Vagina (tissue), 2 donors: ENCODE measurements at regions not wholly inside any gene's neighbourhood (a gene's known extent, or its start where the extent isn't known, plus 50 kb on each side); places are given as distances from the start of the nearest gene placed in this dataset.

Experiments
- DNase-seq, 2 donors: peaks; one replicate each; pipeline ENCODE4 v3.0.0-alpha.2; 2017; ENCODE audit errors: extremely low spot score in 2 of 2
- H3K27ac ChIP-seq: fragments of 200-600 bp; sonication (generic); one replicate; pipeline ENCODE4 v1.5.1; 2019
- H3K27me3 ChIP-seq: fragments of 200-600 bp; sonication (generic); one replicate; pipeline ENCODE4 v1.5.1; 2019
- H3K36me3 ChIP-seq, 2 donors: fragments of 200-600 bp; sonication (generic); one replicate each; pipeline ENCODE4 v1.5.1; 2017 to 2019
- H3K4me1 ChIP-seq: fragments of 200-600 bp; sonication (generic); one replicate; pipeline ENCODE4 v1.5.1; 2019
- H3K4me3 ChIP-seq, 2 donors: fragments of 200-600 bp; sonication (generic); 1 replicate in 1 of 2; 2 replicates in 1 of 2; pipeline ENCODE4 v1.5.1; 2016 to 2019
- H3K9me3 ChIP-seq: fragments of 200-600 bp; sonication (generic); one replicate; pipeline ENCODE4 v1.5.1; 2019
- CTCF ChIP-seq, 3 experiments: fragments of 450-650 bp in 2 of 3; fragments of 200-600 bp in 1 of 3; sonication (generic) in 1 of 3; IDR thresholded peaks; one replicate each; pipeline ENCODE4 v1.5.1; 2017 to 2019; ENCODE audit warnings: antibody characterized with exemption in 3 of 3, mild to moderate bottlenecking in 2 of 3, moderate library complexity in 2 of 3
- POLR2A ChIP-seq, 2 donors: fragments of 450-650 bp; IDR thresholded peaks; one replicate each; pipeline ENCODE4 v1.6.1; 2017; ENCODE audit warnings: antibody characterized with exemption in 2 of 2, mild to moderate bottlenecking in 2 of 2, moderate library complexity in 2 of 2
- POLR2AphosphoS5 ChIP-seq, 2 donors: sonication (generic); formaldehyde crosslinking; IDR thresholded peaks; one replicate each; pipeline ENCODE4 v1.9.0; 2017; ENCODE audit warnings: antibody characterized with exemption in 2 of 2, mild to moderate bottlenecking in 2 of 2, low read depth in 1 of 2; ENCODE audit not compliant: insufficient read depth in 1 of 2
- intact Hi-C: fragments of 100-400 bp; cut with DNase I; formaldehyde crosslinking; loops from one replicate; pipeline ENCODE4 v1.15.1; 2023

GRCh38 chr13:52938065-52938464, 89.6 kb upstream of the PCDH8 start:
- H3K36me3 ChIP-seq, result no peaks in the 10 kb centered on the region
- no peaks in the 10 kb centered on the region for H3K4me1 ChIP-seq
- no peak overlapping the region for H3K4me3 ChIP-seq
- no peaks in the 10 kb centered on the region for H3K27me3 ChIP-seq
- intact Hi-C loops, result no loop called here
- no peaks in the 10 kb centered on the region for H3K9me3 ChIP-seq
- TF ChIP-seq CTCF (IDR thresholded peaks at IDR 0.05) (no peak), POLR2AphosphoS5 (IDR thresholded peaks at IDR 0.05; ENCODE audit: insufficient read depth in 1 of 2, low read depth in 1 of 2) (no peak), POLR2A (IDR thresholded peaks at IDR 0.05) (no peak)
- H3K27ac ChIP-seq, result no peak overlapping the region
- no peak for DNase-seq

GRCh38 chr13:52936806-52937205, 88.4 kb upstream of the PCDH8 start:
- intact Hi-C loops, result no loop called here
- H3K27ac ChIP-seq, result no peak overlapping the region
- TF ChIP-seq POLR2AphosphoS5 (IDR thresholded peaks at IDR 0.05; ENCODE audit: insufficient read depth in 1 of 2, low read depth in 1 of 2) (no peak), POLR2A (IDR thresholded peaks at IDR 0.05) (no peak), CTCF (IDR thresholded peaks at IDR 0.05) (no peak)

GRCh38 chr13:52934258-52934657, 85.8 kb upstream of the PCDH8 start:
- no peak overlapping the region for H3K4me3 ChIP-seq
- intact Hi-C loops, result no loop called here
- no peaks in the 10 kb centered on the region for H3K4me1 ChIP-seq
- no peaks in the 10 kb centered on the region for H3K36me3 ChIP-seq
- H3K27me3 ChIP-seq, result no peaks in the 10 kb centered on the region
- TF ChIP-seq POLR2A (IDR thresholded peaks at IDR 0.05) (no peak), POLR2AphosphoS5 (IDR thresholded peaks at IDR 0.05; ENCODE audit: insufficient read depth in 1 of 2, low read depth in 1 of 2) (no peak), CTCF (IDR thresholded peaks at IDR 0.05) (no peak)
- no peak overlapping the region for H3K27ac ChIP-seq
- DNase-seq, result no peak
- no peaks in the 10 kb centered on the region for H3K9me3 ChIP-seq

More at GRCh38 chr13:52936806-52937205, 88.4 kb upstream of the PCDH8 start:
- Histone ChIP-seq H3K27me3 (no peaks in the 10 kb centered on the region), H3K9me3 (no peaks in the 10 kb centered on the region), H3K4me1 (no peaks in the 10 kb centered on the region), H3K36me3 (no peaks in the 10 kb centered on the region), H3K4me3 (no peak overlapping the region)
- no peak for DNase-seq

GRCh38 chr13:52933547-52934210, 85.2 kb upstream of the PCDH8 start:
- Histone ChIP-seq H3K4me1 (no peaks in the 10 kb centered on the region), H3K36me3 (no peaks in the 10 kb centered on the region), H3K27ac (no peak overlapping the region), H3K27me3 (no peaks in the 10 kb centered on the region), H3K4me3 (no peak overlapping the region), H3K9me3 (no peaks in the 10 kb centered on the region)
- no peak for DNase-seq
- intact Hi-C loops, result no loop called here
- no peak for TF ChIP-seq CTCF (IDR thresholded peaks at IDR 0.05)
- TF ChIP-seq POLR2AphosphoS5 (IDR thresholded peaks at IDR 0.05; ENCODE audit: insufficient read depth in 1 of 2, low read depth in 1 of 2), result no peak
- TF ChIP-seq POLR2A (IDR thresholded peaks at IDR 0.05), result no peak

GRCh38 chr13:52933099-52933498, 84.7 kb upstream of the PCDH8 start:
- Histone ChIP-seq H3K27ac (no peak overlapping the region), H3K4me1 (no peaks in the 10 kb centered on the region), H3K9me3 (no peaks in the 10 kb centered on the region), H3K4me3 (no peak overlapping the region), H3K27me3 (no peaks in the 10 kb centered on the region), H3K36me3 (no peaks in the 10 kb centered on the region)
- intact Hi-C loops, result no loop called here
- TF ChIP-seq CTCF (IDR thresholded peaks at IDR 0.05) (no peak), POLR2A (IDR thresholded peaks at IDR 0.05) (no peak)
- no peak for DNase-seq
